DMS153 (cell line): ENCODE measurements at regions not wholly inside any gene's neighbourhood (a gene's known extent, or its start where the extent isn't known, plus 50 kb on each side); places are given as distances from the start of the nearest gene placed in this dataset.

Source experiments
- DNase-seq: peaks from one replicate; lab custom pipeline; 2025; lab: John Stamatoyannopoulos, UW

GRCh38 chr17:15177343-15177742, 87.8 kb downstream of the PMP22 start:
- DNase-seq, result no peak

- DNase-seq, result no peak
These were observed 89.8 kb downstream of the PMP22 start for GRCh38 chr17:15175356-15175755.

GRCh38 chr17:15171167-15172047, 93.7 kb downstream of the PMP22 start:
- DNase-seq, result no peak

- no peak for DNase-seq
These were observed 95.5 kb downstream of the PMP22 start for GRCh38 chr17:15169676-15170075.

GRCh38 chr17:15168379-15168778, 96.7 kb downstream of the PMP22 start:
- DNase-seq, result no peak

GRCh38 chr17:15161395-15161794, 103.7 kb downstream of the PMP22 start:
- no peak for DNase-seq

- DNase-seq, result no peak
These were observed 108.1 kb downstream of the PMP22 start for GRCh38 chr17:15157051-15157450.

GRCh38 chr17:15154618-15155017, 110.5 kb downstream of the PMP22 start:
- DNase-seq, result no peak

GRCh38 chr17:15145621-15146020, 119.5 kb downstream of the PMP22 start:
- DNase-seq, result no peak

GRCh38 chr17:15143524-15143923, 121.6 kb downstream of the PMP22 start:
- DNase-seq, result no peak

- DNase-seq, result no peak
These were observed 130.8 kb downstream of the PMP22 start for GRCh38 chr17:15134363-15134762.

- DNase-seq, result no peak
These were observed 131.3 kb downstream of the PMP22 start for GRCh38 chr17:15133826-15134225.

GRCh38 chr17:15133143-15133542, 132.0 kb downstream of the PMP22 start:
- DNase-seq, result no peak

- DNase-seq, result no peak
These were observed 134.7 kb downstream of the PMP22 start for GRCh38 chr17:15130426-15130825.

GRCh38 chr17:15129986-15130385, 135.1 kb downstream of the PMP22 start:
- DNase-seq, result no peak

- no peak for DNase-seq
These were observed 140.4 kb downstream of the PMP22 start for GRCh38 chr17:15124746-15125145.

- DNase-seq, result no peak
These were observed 140.9 kb downstream of the PMP22 start for GRCh38 chr17:15124264-15124595.

- no peak for DNase-seq
These were observed 141.4 kb downstream of the PMP22 start for GRCh38 chr17:15123593-15124263.

- DNase-seq, result no peak
These were observed 142.3 kb downstream of the PMP22 start for GRCh38 chr17:15122857-15123256.

- DNase-seq, result no peak
These were observed 143.7 kb downstream of the PMP22 start for GRCh38 chr17:15121426-15121825.

- no peak for DNase-seq
These were observed 145.2 kb downstream of the PMP22 start for GRCh38 chr17:15119968-15120367.

- no peak for DNase-seq
These were observed 147.9 kb downstream of the PMP22 start for GRCh38 chr17:15117239-15117638.

GRCh38 chr17:15112846-15113617, 152.1 kb downstream of the PMP22 start:
- no peak for DNase-seq
